ENCODE measurements at regions not wholly inside any gene's neighbourhood (a gene's known extent, or its start where the extent isn't known, plus 50 kb on each side); places are given as distances from the start of the nearest gene placed in this dataset.
"Not testable (repeated sequence)": the region's sequence is repeated elsewhere in the genome, so short reads cannot be mapped to it uniquely, and the experiment has no call there.

- no peaks in the 10 kb centered on the region for H3K9me3 ChIP-seq
- no peaks in the 10 kb centered on the region for H3K36me3 ChIP-seq
- DNase-seq, result no peak
- no peaks in the 10 kb centered on the region for H3K27me3 ChIP-seq
- no peak overlapping the region for H3K4me3 ChIP-seq
These were observed 73.0 kb upstream of the SMIM23 start for GRCh38 chr5:171712616-171713015.

DNA sequence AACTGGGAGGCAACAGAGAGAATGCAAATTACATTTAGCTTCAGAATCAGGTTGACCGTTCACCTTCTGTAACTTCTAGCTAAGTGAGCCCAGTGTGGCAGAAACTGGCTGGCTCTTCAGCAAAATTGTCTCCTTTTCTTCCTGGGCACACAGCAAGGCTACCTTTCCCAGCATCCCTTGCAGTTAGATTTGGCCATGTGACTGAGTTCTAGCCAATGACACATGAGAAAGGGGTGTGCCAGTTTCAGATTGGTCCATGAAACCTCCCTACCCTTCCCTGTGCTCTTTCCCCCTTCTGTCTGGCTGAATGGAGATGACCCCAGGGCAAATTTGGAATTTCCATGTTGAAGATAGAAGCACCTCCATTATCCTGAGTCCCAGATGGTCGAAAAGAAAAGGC, 72.5 kb upstream of the SMIM23 start:
- DNase-seq, result no peak
- H3K9me3 ChIP-seq, result no peaks in the 10 kb centered on the region
- no peaks in the 10 kb centered on the region for H3K36me3 ChIP-seq
- no peak overlapping the region for H3K4me3 ChIP-seq
- no peaks in the 10 kb centered on the region for H3K27me3 ChIP-seq

DNA sequence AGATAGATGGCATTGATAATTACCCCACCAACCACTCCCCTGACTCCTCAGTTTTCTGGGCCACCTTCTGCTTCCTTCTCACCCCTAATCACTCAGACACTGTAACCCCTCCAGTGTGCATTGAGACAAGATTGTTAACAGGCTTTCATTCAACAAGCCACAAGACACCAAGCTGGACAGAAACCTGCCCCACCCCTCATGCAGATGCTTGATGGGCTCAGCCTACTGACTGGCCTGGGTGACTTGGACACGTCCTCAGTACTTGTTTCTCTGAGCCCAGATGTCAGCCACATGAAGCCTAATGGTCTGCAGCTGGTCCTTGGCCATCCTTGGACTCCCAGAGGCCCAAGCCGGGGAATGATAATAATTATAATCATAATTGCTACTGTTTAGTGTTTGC, 71.4 kb upstream of the SMIM23 start:
- DNase-seq, result no peak
- Histone ChIP-seq H3K9me3 (no peaks in the 10 kb centered on the region), H3K4me3 (no peak overlapping the region), H3K27me3 (no peaks in the 10 kb centered on the region), H3K36me3 (no peaks in the 10 kb centered on the region)

DNA sequence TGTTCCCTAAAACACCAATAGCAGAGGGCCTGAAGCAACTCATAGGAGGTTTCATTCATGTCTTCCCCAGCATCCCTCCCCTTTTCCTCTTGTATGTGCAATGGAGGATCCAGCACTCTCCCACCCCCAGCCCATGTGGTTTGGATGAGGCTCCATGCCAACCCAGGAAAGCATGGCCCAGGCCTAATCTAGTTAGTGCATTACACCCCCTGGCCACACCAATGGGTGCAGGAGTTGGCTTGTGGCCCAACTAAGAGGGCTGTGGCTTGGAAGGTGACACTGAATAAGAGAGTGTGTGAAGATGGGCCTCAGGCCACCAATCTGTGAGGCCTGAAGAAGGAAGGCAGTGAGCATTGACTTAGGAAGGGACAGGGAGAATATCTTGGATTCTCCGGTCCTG, 70.8 kb upstream of the SMIM23 start:
- no peaks in the 10 kb centered on the region for H3K9me3 ChIP-seq
- no peak overlapping the region for H3K4me3 ChIP-seq
- H3K27me3 ChIP-seq, result no peaks in the 10 kb centered on the region
- no peaks in the 10 kb centered on the region for H3K36me3 ChIP-seq
- no peak for DNase-seq

GRCh38 chr5:171715551-171715950, 70.1 kb upstream of the SMIM23 start:
- no peak overlapping the region for H3K4me3 ChIP-seq
- no peaks in the 10 kb centered on the region for H3K27me3 ChIP-seq
- no peak for DNase-seq
- H3K36me3 ChIP-seq, result no peaks in the 10 kb centered on the region
- no peaks in the 10 kb centered on the region for H3K9me3 ChIP-seq

DNA sequence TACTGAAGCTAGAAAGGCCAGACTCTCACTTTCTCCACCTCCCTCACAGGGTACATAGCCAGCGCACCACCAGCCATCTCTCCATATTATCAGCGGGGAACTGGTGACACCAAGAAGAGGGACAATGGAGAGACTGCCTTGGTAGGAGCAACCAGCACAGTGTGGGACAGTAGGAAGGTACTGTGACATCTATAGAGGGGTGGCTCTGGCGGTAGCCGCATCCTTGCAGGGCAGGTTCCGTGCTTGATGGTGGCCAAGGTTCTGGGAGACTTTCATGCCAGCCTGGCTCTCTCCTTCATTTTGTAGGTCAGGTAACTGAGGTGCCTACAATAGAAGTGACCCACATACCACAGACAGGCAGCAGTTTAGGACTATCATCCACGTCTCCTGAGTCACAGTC, 65.5 kb upstream of the SMIM23 start:
- Histone ChIP-seq H3K4me3 (no peak overlapping the region), H3K9me3 (no peaks in the 10 kb centered on the region), H3K36me3 (no peaks in the 10 kb centered on the region), H3K27me3 (no peaks in the 10 kb centered on the region)
- no peak for DNase-seq

DNA sequence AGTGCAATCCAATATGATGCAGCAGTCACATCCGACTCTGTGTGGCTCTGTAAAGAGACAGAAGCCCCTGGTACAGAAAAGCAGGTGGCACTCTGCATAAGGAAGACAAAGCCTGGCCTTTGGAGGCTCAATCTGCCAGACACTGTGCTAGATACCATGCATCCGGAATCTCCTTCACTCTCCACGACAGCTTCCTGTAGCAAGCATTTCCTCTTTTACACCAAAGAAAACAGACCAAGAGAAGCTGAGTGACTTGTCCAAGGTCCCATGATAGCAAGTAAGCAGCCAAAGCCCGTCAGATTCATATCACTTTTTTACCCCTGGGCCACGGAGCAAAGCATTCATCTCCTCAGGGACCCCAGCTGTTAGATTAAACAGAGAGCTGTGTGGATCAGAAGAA, 64.2 kb upstream of the SMIM23 start:
- no peaks in the 10 kb centered on the region for H3K36me3 ChIP-seq
- H3K9me3 ChIP-seq, result peaks cover 4% of the 10 kb centered on the region
- no peak overlapping the region for H3K4me3 ChIP-seq
- no peaks in the 10 kb centered on the region for H3K27me3 ChIP-seq
- DNase-seq, result no peak

DNA sequence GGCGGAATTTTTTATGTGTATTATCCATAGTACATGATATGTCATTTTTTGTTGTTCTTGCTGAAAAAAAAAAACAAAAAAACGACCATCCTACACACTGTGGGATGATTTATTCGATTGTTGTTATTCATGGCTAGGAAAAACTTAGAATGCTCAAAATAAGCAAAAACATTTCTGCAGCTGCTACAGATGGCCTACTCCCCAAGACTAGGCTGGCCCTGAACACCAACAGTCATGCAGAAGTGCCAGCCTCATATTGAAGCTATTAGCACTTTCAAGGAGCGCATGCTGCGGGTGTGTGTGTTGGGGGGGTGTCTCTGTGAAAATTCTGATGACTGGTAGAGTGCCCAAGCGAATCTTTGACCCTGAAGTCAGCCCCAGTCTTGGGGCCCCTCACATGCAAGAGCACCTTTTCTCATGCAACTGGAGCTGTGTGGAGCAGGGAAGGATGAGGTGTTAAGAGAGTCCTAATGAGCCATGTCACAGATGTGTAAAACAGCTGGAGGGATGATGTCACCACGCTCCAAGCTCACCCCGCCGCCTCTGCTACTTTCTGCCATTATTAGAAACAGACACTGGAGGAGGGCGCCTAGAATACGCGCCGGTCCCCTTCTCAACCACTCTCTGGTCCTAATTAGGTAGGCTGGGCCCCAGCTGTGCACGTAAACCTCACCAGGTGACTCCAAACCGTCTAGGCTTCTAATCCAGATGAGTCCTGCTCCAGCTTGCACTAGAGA, 61.0 kb upstream of the SMIM23 start:
- no peaks in the 10 kb centered on the region for H3K27me3 ChIP-seq
- H3K4me3 ChIP-seq, result no peak overlapping the region
- H3K36me3 ChIP-seq, result no peaks in the 10 kb centered on the region
- H3K9me3 ChIP-seq, result peaks cover 17% of the 10 kb centered on the region
- no peak for DNase-seq

GRCh38 chr5:171725205-171725601, 60.4 kb upstream of the SMIM23 start:
- H3K9me3 ChIP-seq, result peaks cover 20% of the 10 kb centered on the region
- no peaks in the 10 kb centered on the region for H3K36me3 ChIP-seq
- H3K27me3 ChIP-seq, result no peaks in the 10 kb centered on the region
- DNase-seq, result no peak
- H3K4me3 ChIP-seq, result no peak overlapping the region

DNA sequence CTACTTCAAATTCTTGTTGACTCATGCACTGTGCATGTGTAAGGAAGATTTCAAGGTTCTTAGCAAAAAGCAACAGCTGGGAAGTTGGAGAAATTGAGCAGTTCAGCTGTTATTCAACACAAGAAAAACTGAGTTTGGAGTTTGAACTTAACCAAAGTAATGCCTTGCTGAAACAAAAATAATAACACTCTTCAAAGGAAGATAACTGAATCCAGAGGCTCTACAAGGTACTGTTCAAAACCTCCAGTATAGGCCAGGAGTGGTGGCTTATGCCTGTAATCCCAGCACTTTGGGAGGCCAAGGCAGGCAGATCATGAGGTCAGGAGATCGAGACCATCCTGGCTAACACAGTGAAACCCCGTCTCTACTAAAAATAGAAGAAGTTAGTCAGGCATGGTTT, 58.8 kb upstream of the SMIM23 start:
- H3K27me3 ChIP-seq, DNase-seq, H3K4me3 ChIP-seq, H3K36me3 ChIP-seq: not testable (repeated sequence)
- H3K9me3 ChIP-seq, result peaks cover 20% of the 10 kb centered on the region

GRCh38 chr5:171728686-171729085, 56.9 kb upstream of the SMIM23 start:
- no peak for DNase-seq
- Histone ChIP-seq H3K36me3 (no peaks in the 10 kb centered on the region), H3K9me3 (peaks cover 20% of the 10 kb centered on the region), H3K27me3 (no peaks in the 10 kb centered on the region), H3K4me3 (no peak overlapping the region)
